Astrocyte (in vitro differentiated cells and primary cell): ENCODE measurements at regions not wholly inside any gene's neighbourhood (a gene's known extent, or its start where the extent isn't known, plus 50 kb on each side); places are given as distances from the start of the nearest gene placed in this dataset.

ENCODE experiments used
- DNase-seq: peaks from one replicate; pipeline ENCODE4 v3.0.0-alpha.2; 2010; ENCODE audit warnings: low read depth
- FAIRE-seq: peaks from 2 replicates; lab custom pipeline; 2011; peaks lifted over from hg19 to GRCh38; lab: Jason Lieb, UNC
- H2AFZ ChIP-seq: 2 replicates; pipeline ENCODE4 v1.6.0; 2012; ENCODE audit warnings: low read depth, low read length, inconsistent platforms
- H3K27ac ChIP-seq: 2 replicates; pipeline ENCODE4 v1.5.1; 2011; ENCODE audit warnings: low read depth, low read length, inconsistent platforms
- H3K27me3 ChIP-seq: 2 replicates; pipeline ENCODE4 v1.6.0; 2011; ENCODE audit warnings: low read length, inconsistent platforms; ENCODE audit not compliant: insufficient read depth
- H3K36me3 ChIP-seq: 2 replicates; pipeline ENCODE4 v1.5.1; 2011; ENCODE audit warnings: low read length, inconsistent platforms; ENCODE audit not compliant: insufficient read depth
- H3K4me1 ChIP-seq: 2 replicates; pipeline ENCODE4 v1.5.1; 2011; ENCODE audit warnings: low read length, inconsistent platforms; ENCODE audit not compliant: insufficient read depth
- H3K4me2 ChIP-seq: 2 replicates; pipeline ENCODE4 v1.6.0; 2012; ENCODE audit warnings: low read length, inconsistent platforms
- H3K4me3 ChIP-seq: 2 replicates; pipeline ENCODE4 v1.5.1; 2011; ENCODE audit warnings: low read depth, mild to moderate bottlenecking, low read length, inconsistent platforms; ENCODE audit not compliant: insufficient read depth
- H3K79me2 ChIP-seq: 2 replicates; pipeline ENCODE4 v1.6.0; 2012; ENCODE audit warnings: mild to moderate bottlenecking, low read length, inconsistent platforms; ENCODE audit not compliant: insufficient read depth
- H3K9ac ChIP-seq: 2 replicates; pipeline ENCODE4 v1.6.0; 2012; ENCODE audit warnings: mild to moderate bottlenecking, low read length, inconsistent platforms
- H3K9me3 ChIP-seq: 2 replicates; pipeline ENCODE4 v1.5.1; 2012; ENCODE audit warnings: low read depth, mild to moderate bottlenecking, low read length, inconsistent platforms; ENCODE audit not compliant: insufficient read depth
- H4K20me1 ChIP-seq: 2 replicates; pipeline ENCODE4 v1.6.0; 2012; ENCODE audit warnings: low read length, inconsistent platforms; ENCODE audit not compliant: insufficient read depth
- H3K27ac Mint-ChIP-seq: one replicate; pipeline ENCODE4 v1.8.0; 2021; ENCODE audit warnings: mild to moderate bottlenecking, mixed read lengths; ENCODE audit not compliant: unreplicated experiment
- H3K27me3 Mint-ChIP-seq: one replicate; pipeline ENCODE4 v1.8.0; 2021; ENCODE audit warnings: low read depth, mixed read lengths; ENCODE audit not compliant: unreplicated experiment
- H3K36me3 Mint-ChIP-seq: one replicate; pipeline ENCODE4 v1.8.0; 2021; ENCODE audit warnings: low read depth, mixed read lengths; ENCODE audit not compliant: unreplicated experiment
- H3K4me1 Mint-ChIP-seq: one replicate; pipeline ENCODE4 v1.8.0; 2021; ENCODE audit warnings: low read depth, mixed read lengths; ENCODE audit not compliant: unreplicated experiment
- H3K4me3 Mint-ChIP-seq: one replicate; pipeline ENCODE4 v1.8.0; 2021; ENCODE audit warnings: mild to moderate bottlenecking, moderate library complexity, mixed read lengths; ENCODE audit not compliant: unreplicated experiment
- H3K9me3 Mint-ChIP-seq: one replicate; pipeline ENCODE4 v1.8.0; 2021; ENCODE audit warnings: mild to moderate bottlenecking, mixed read lengths; ENCODE audit not compliant: unreplicated experiment
- EZH2 ChIP-seq: IDR thresholded peaks from 2 replicates; pipeline ENCODE4 v1.6.1; 2012; ENCODE audit warnings: mild to moderate bottlenecking, low read length, inconsistent platforms; ENCODE audit not compliant: insufficient read depth
- TF ChIP-seq, protein P1 (sequence below): IDR thresholded peaks from 2 replicates; pipeline ENCODE4 v1.5.1; 2011; ENCODE audit warnings: low read depth, mild to moderate bottlenecking, inconsistent platforms, low read length, moderate library complexity; ENCODE audit not compliant: insufficient read depth

DNA sequence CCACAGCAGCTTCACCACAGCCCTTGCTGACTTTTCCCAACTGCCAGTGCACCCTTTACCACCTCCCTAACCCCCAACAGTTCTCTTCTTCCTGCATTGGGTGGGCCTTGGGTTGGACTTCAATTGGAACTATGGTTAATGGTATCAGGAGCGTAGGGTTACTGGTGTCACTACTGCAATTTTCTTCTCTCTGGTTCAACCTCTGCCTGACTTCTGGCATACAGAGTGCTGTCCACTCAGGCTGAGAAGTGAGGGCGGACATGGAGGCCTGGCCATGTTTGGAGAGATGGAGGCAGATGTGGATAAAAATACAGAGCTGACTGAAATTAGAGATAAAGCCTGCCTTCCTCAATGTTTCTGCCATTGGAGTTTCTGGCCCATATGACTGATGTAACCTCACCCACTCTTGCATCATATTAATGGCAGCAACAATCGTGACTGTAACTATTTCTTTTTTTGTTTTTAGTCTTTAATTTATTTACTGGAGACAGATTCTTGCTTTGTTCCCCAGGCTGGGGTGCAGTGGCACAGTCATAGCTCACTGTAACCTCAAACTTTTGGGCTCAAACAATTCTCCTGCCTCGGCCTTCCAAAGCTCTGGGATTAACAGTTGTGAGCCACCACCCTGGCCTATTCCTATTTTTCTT lies 87.8 kb downstream of the NAV1 start:
- no peak overlapping the region for H2AFZ ChIP-seq

DNA sequence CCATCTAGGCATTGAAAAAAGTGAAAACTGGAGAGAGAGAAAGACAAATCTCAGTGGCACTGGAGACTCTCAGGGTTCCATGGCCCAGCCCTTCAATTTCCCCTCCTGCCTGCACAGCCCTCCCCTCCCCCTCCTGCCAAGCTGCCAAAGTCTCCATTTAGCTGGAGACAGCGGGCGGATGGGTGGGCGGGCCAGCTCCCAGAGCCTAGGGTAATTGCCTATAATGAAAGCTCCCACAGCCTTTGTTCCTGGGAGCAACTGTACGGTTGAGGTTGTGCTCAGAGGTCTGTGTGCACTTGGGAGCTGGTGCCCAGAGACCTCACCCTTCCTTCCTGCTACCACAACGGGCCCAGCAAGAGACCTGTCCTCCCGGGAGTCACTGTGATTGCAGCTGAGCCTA lies 89.6 kb downstream of the NAV1 start:
- no peaks in the 10 kb centered on the region for H3K9me3 ChIP-seq
- no peak overlapping the region for H3K4me3 ChIP-seq
- no peaks in the 10 kb centered on the region for H3K27me3 ChIP-seq
- no peak overlapping the region for H2AFZ ChIP-seq
- FAIRE-seq (no peak), DNase-seq (no peak)
- peaks cover 26% of the 10 kb centered on the region for H3K36me3 ChIP-seq
- H4K20me1 ChIP-seq, result peaks cover 2% of the 10 kb centered on the region
- peaks cover 32% of the 10 kb centered on the region for H3K36me3 Mint-ChIP-seq
- no peak overlapping the region for H3K4me3 Mint-ChIP-seq
- no peak overlapping the region for H3K4me2 ChIP-seq
- H3K27ac ChIP-seq, result no peak overlapping the region
- H3K9ac ChIP-seq, result no peak overlapping the region
- H3K79me2 ChIP-seq, result peaks cover 22% of the 10 kb centered on the region
- H3K27ac Mint-ChIP-seq, result no peak overlapping the region
- TF ChIP-seq, protein P1, sequence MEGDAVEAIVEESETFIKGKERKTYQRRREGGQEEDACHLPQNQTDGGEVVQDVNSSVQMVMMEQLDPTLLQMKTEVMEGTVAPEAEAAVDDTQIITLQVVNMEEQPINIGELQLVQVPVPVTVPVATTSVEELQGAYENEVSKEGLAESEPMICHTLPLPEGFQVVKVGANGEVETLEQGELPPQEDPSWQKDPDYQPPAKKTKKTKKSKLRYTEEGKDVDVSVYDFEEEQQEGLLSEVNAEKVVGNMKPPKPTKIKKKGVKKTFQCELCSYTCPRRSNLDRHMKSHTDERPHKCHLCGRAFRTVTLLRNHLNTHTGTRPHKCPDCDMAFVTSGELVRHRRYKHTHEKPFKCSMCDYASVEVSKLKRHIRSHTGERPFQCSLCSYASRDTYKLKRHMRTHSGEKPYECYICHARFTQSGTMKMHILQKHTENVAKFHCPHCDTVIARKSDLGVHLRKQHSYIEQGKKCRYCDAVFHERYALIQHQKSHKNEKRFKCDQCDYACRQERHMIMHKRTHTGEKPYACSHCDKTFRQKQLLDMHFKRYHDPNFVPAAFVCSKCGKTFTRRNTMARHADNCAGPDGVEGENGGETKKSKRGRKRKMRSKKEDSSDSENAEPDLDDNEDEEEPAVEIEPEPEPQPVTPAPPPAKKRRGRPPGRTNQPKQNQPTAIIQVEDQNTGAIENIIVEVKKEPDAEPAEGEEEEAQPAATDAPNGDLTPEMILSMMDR, result no peak
- TF ChIP-seq EZH2, result no peak
- peaks cover 29% of the 10 kb centered on the region for H3K4me1 Mint-ChIP-seq
- H3K27me3 Mint-ChIP-seq, result no peaks in the 10 kb centered on the region
- H3K4me1 ChIP-seq, result peaks cover 37% of the 10 kb centered on the region
- H3K9me3 Mint-ChIP-seq, result no peaks in the 10 kb centered on the region

More for the DNA sequence above, 87.8 kb downstream of the NAV1 start:
- peaks cover 26% of the 10 kb centered on the region for H3K36me3 Mint-ChIP-seq
- peak overlapping the region; percentile 77 for H3K27ac Mint-ChIP-seq
- no peaks in the 10 kb centered on the region for H3K27me3 ChIP-seq
- no peaks in the 10 kb centered on the region for H3K27me3 Mint-ChIP-seq
- no peak for TF ChIP-seq EZH2
- TF ChIP-seq, protein P1, result no peak
- peaks cover 18% of the 10 kb centered on the region for H3K36me3 ChIP-seq
- peaks cover 35% of the 10 kb centered on the region for H3K4me1 ChIP-seq
- peak overlapping the region; percentile 11 for H3K27ac ChIP-seq
- no peak overlapping the region for H3K4me3 Mint-ChIP-seq
- peaks cover 2% of the 10 kb centered on the region for H4K20me1 ChIP-seq
- H3K9ac ChIP-seq, result peak overlapping the region; percentile 15
- no peak for FAIRE-seq
- H3K4me3 ChIP-seq, result no peak overlapping the region
- H3K9me3 Mint-ChIP-seq, result no peaks in the 10 kb centered on the region
- H3K79me2 ChIP-seq, result peaks cover 24% of the 10 kb centered on the region
- peak overlapping the region; percentile 63 for H3K4me2 ChIP-seq
- no peak for DNase-seq
- H3K9me3 ChIP-seq, result no peaks in the 10 kb centered on the region
- peaks cover 29% of the 10 kb centered on the region for H3K4me1 Mint-ChIP-seq

DNA sequence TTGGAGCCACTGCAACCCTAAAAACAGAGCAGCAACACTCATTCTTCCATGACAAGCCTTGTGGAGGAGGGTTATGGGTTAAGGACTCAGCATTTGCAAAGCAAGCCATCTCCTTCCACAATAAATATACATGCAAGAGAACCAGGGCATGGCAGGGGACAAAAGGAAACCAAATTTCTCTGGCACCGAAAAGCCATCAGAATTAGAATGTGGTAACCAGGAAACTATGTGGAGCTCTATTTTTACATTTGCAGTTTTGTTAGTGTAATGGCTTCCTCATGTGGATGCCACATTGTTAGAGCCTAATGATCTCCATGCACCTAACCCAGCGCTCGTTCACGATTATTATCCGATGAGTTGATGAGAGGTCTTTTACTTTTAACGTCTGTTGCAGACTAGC lies 91.7 kb downstream of the NAV1 start:
- TF ChIP-seq, protein P1, result no peak
- TF ChIP-seq EZH2, result no peak
- H3K27ac ChIP-seq, result no peak overlapping the region
- H3K27me3 Mint-ChIP-seq, result no peaks in the 10 kb centered on the region

More for the DNA sequence above, 91.7 kb downstream of the NAV1 start:
- Histone ChIP-seq H3K4me2 (peak overlapping the region; percentile 19), H3K4me1 (peaks cover 42% of the 10 kb centered on the region), H2AFZ (no peak overlapping the region), H3K79me2 (peaks cover 27% of the 10 kb centered on the region), H4K20me1 (peaks cover 14% of the 10 kb centered on the region), H3K27me3 (no peaks in the 10 kb centered on the region), H3K36me3 (peaks cover 26% of the 10 kb centered on the region), H3K9ac (no peak overlapping the region), H3K4me3 (no peak overlapping the region), H3K9me3 (no peaks in the 10 kb centered on the region)
- Mint-ChIP-seq H3K9me3 (no peaks in the 10 kb centered on the region), H3K4me1 (peaks cover 33% of the 10 kb centered on the region), H3K36me3 (peaks cover 39% of the 10 kb centered on the region), H3K4me3 (no peak overlapping the region), H3K27ac (no peak overlapping the region)
- FAIRE-seq, result peak; percentile 55
- DNase-seq, result no peak
